Neutrophil (primary cell): ENCODE measurements at regions not wholly inside any gene's neighbourhood (a gene's known extent, or its start where the extent isn't known, plus 50 kb on each side); places are given as distances from the start of the nearest gene placed in this dataset.

Experiments used
- H3K27ac ChIP-seq: fragments of 200-600 bp; sonication (generic); 2 replicates; pipeline ENCODE4 v1.5.1; 2016; ENCODE audit warnings: mild to moderate bottlenecking, moderate library complexity
- H3K27me3 ChIP-seq: fragments of 200-600 bp; sonication (generic); 2 replicates; pipeline ENCODE4 v1.6.0; 2016; ENCODE audit warnings: mild to moderate bottlenecking
- H3K36me3 ChIP-seq: fragments of 200-600 bp; sonication (generic); 2 replicates; pipeline ENCODE4 v1.5.1; 2017
- H3K4me1 ChIP-seq, 2 experiments: fragments of 200-600 bp in 1 of 2; sonication (generic) in 1 of 2; 1 replicate in 1 of 2; 2 replicates in 1 of 2; pipeline versions ENCODE4 v1.5.1 to v1.6.1; 2013 to 2016; ENCODE audit warnings: low read depth in 1 of 2, low read length in 1 of 2, mild to moderate bottlenecking in 1 of 2, moderate library complexity in 1 of 2; ENCODE audit not compliant: control insufficient read depth in 1 of 2, insufficient read depth in 1 of 2
- H3K4me3 ChIP-seq, 2 experiments: fragments of 200-600 bp in 1 of 2; sonication (generic) in 1 of 2; 1 replicate in 1 of 2; 2 replicates in 1 of 2; pipeline ENCODE4 v1.5.1; 2013 to 2016; ENCODE audit warnings: low read depth in 1 of 2, low read length in 1 of 2, mild to moderate bottlenecking in 1 of 2, moderate library complexity in 1 of 2
- H3K9me3 ChIP-seq: fragments of 200-600 bp; sonication (generic); 2 replicates; pipeline ENCODE4 v1.5.1; 2016
- TF ChIP-seq, protein P1 (sequence below): fragments of 200-600 bp; sonication (generic); IDR thresholded peaks from 2 replicates; pipeline ENCODE4 v1.5.1; 2016; ENCODE audit warnings: antibody characterized with exemption

DNA sequence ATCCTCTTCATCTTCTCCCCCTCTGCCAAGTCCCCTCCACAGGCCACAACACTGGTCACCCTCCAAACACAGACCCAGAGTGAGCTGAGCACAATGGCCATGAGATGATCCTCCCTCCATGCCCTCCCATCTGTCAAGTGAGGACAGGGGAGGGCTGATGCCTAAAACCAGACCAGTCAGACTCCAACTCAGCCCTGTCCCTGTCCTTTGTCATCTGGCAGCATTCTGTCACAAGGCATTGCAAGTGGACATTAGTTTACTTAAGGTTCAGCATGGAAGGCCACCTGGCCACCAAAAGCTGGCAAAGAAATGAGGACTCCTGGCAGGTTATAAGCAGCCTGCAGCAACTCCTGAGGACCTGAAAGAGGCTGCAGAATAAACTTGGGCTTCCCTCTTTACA, 136.2 kb upstream of the SLC30A5 start:
- TF ChIP-seq, protein P1, sequence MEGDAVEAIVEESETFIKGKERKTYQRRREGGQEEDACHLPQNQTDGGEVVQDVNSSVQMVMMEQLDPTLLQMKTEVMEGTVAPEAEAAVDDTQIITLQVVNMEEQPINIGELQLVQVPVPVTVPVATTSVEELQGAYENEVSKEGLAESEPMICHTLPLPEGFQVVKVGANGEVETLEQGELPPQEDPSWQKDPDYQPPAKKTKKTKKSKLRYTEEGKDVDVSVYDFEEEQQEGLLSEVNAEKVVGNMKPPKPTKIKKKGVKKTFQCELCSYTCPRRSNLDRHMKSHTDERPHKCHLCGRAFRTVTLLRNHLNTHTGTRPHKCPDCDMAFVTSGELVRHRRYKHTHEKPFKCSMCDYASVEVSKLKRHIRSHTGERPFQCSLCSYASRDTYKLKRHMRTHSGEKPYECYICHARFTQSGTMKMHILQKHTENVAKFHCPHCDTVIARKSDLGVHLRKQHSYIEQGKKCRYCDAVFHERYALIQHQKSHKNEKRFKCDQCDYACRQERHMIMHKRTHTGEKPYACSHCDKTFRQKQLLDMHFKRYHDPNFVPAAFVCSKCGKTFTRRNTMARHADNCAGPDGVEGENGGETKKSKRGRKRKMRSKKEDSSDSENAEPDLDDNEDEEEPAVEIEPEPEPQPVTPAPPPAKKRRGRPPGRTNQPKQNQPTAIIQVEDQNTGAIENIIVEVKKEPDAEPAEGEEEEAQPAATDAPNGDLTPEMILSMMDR, result no peak
- H3K27ac ChIP-seq, result no peak overlapping the region
- H3K36me3 ChIP-seq, result no peaks in the 10 kb centered on the region
- H3K4me3 ChIP-seq, result no peak overlapping the region
- no peaks in the 10 kb centered on the region for H3K4me1 ChIP-seq
- no peaks in the 10 kb centered on the region for H3K27me3 ChIP-seq
- no peaks in the 10 kb centered on the region for H3K9me3 ChIP-seq

DNA sequence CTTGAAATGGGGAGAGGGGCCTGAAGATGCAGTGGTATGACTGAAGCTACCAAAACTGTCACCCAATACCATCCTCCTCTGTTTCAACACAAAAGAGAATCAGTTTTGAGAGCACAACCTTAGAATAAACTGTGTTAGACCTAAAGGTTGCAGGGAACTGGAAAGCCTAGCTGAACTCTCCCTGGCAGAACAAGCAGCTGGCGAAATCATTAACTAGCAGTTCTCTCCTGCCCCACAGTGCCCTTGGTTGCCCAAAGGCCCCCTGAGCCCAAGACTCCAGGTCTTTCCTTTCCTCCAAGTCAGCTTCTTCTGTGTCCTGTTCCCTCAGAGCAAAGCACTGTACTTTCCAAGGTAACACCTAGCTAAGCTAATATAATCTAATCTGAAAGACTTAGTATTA, 135.4 kb upstream of the SLC30A5 start:
- Histone ChIP-seq H3K9me3 (no peaks in the 10 kb centered on the region), H3K27me3 (no peaks in the 10 kb centered on the region), H3K4me1 (no peaks in the 10 kb centered on the region), H3K27ac (no peak overlapping the region), H3K36me3 (no peaks in the 10 kb centered on the region), H3K4me3 (no peak overlapping the region)
- TF ChIP-seq, protein P1, result no peak

DNA sequence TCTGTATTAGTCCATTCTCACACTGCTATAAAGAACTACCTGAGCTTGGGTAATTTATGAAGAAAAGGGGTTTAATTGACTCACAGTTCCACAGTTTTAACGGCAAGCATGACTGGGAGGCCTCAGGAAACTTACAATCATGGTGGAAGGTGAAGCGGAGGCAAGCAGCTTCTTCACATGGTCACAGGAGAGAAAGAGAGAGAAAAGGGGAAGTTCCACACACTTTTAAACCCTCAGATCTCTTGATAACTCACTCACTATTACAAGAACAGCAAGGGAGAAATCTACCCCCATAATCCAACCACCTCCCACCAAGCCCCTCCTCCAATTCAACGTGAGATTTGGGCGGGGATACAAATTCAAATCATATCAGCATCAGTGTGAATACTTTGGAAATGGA, 133.4 kb upstream of the SLC30A5 start:
- Histone ChIP-seq H3K36me3 (no peaks in the 10 kb centered on the region), H3K4me1 (no peaks in the 10 kb centered on the region), H3K27ac (no peak overlapping the region), H3K4me3 (no peak overlapping the region), H3K27me3 (no peaks in the 10 kb centered on the region), H3K9me3 (no peaks in the 10 kb centered on the region)
- TF ChIP-seq, protein P1, result no peak

DNA sequence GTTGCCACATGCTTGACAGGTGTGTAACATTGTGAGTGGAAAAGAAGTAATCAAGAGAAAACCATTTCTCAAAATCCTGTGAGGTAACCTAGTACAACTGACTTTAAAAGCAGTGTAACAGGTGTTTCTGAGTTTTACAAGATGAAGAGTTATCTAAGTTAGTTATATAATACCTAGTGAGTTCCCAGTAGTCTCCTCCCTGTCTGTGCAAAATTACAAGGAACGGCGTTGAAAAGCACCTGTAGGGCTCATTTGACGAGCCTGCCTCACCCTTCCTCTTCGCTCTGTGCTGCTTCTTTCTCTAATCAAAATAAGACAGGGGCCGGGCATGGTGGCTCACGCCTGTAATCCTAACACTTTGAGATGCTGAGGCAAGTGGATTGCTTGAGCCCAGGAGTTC, 132.9 kb upstream of the SLC30A5 start:
- H3K36me3 ChIP-seq, result no peaks in the 10 kb centered on the region
- no peaks in the 10 kb centered on the region for H3K4me1 ChIP-seq
- no peak overlapping the region for H3K27ac ChIP-seq
- H3K27me3 ChIP-seq, result no peaks in the 10 kb centered on the region
- no peak overlapping the region for H3K4me3 ChIP-seq
- TF ChIP-seq, protein P1, result no peak
- H3K9me3 ChIP-seq, result no peaks in the 10 kb centered on the region

DNA sequence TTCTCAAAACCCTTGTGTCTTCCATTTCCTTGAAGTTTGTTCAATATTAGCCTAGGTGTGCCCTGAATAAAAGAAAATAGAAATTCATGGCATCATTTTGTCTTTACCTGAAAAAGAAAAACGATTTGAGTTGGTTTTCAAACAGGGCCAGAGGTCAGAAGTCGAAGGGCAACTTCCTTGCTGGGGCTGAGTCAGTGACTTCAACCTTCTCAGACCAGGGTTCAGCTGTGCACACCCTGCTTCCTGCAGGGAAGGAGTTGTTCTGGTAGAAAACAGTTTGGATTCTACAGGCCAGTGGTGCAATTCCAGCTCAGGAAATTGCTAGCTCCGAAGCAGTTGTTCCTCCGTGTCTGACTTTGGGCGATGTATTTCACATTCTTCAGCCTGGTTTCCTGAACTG, 132.1 kb upstream of the SLC30A5 start:
- no peak overlapping the region for H3K4me3 ChIP-seq
- no peaks in the 10 kb centered on the region for H3K36me3 ChIP-seq
- no peaks in the 10 kb centered on the region for H3K9me3 ChIP-seq
- TF ChIP-seq, protein P1, result no peak
- no peak overlapping the region for H3K27ac ChIP-seq
- H3K4me1 ChIP-seq, result no peaks in the 10 kb centered on the region
- no peaks in the 10 kb centered on the region for H3K27me3 ChIP-seq
